C4-2B (cell line): ENCODE measurements at regions not wholly inside any gene's neighbourhood (a gene's known extent, or its start where the extent isn't known, plus 50 kb on each side); places are given as distances from the start of the nearest gene placed in this dataset.

Experiments used
- ZFX ChIP-seq: fragments of 450-650 bp; IDR thresholded peaks from 2 replicates; pipeline ENCODE4 v1.6.1; 2017
- TF ChIP-seq, protein P1 (sequence below): fragments of 450-650 bp; conservative IDR thresholded peaks from 2 replicates; pipeline ENCODE4 v1.5.1; 2017; ENCODE audit warnings: mild to moderate bottlenecking

DNA sequence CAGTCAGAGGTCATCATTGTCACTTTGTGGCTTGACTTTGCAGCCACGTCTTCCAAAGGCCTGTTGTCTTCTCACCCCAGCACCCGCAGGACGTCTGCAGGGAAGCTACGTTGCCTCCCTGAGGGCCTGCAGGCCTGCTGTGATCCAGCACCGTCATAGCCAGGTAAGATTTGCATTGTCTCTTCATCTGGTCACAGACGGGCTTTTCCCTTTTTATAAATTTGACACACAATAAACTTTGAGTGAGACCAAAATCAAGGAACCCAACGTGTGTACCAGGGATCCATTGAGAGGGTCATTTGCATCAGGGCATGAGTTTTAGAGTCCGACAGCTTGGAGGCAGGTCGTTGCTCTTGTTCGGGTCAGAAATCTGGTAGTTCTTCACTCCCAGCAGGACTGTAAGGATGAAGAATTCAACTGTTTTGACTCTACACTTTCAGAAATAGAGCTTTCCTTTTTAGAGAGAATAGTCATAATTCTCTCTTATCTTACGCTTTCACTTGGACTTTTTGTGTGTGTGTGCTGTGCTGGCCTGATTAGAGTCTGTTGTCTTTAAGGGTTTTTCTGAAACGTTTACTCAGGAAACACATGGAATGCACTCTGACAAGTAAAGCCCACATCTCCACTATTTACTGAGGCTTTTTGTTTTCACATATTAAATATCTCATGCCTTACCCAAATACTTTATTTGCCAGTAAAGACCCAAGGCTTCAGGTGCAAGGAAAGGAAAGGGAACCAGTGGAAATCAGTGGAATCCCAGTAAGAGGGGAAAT lies 177.2 kb upstream of the TAB2 start:
- TF ChIP-seq, protein P1, sequence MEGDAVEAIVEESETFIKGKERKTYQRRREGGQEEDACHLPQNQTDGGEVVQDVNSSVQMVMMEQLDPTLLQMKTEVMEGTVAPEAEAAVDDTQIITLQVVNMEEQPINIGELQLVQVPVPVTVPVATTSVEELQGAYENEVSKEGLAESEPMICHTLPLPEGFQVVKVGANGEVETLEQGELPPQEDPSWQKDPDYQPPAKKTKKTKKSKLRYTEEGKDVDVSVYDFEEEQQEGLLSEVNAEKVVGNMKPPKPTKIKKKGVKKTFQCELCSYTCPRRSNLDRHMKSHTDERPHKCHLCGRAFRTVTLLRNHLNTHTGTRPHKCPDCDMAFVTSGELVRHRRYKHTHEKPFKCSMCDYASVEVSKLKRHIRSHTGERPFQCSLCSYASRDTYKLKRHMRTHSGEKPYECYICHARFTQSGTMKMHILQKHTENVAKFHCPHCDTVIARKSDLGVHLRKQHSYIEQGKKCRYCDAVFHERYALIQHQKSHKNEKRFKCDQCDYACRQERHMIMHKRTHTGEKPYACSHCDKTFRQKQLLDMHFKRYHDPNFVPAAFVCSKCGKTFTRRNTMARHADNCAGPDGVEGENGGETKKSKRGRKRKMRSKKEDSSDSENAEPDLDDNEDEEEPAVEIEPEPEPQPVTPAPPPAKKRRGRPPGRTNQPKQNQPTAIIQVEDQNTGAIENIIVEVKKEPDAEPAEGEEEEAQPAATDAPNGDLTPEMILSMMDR = no peak
- no peak for TF ChIP-seq ZFX
